DMS153 (cell line): ENCODE measurements at regions not wholly inside any gene's neighbourhood (a gene's known extent, or its start where the extent isn't known, plus 50 kb on each side); places are given as distances from the start of the nearest gene placed in this dataset.
A peak's percentile ranks its signal among the peaks of the same experiment; 100 is the strongest.
"Not testable (repeated sequence)": the region's sequence is repeated elsewhere in the genome, so short reads cannot be mapped to it uniquely, and the experiment has no call there.

Source experiments
- DNase-seq: peaks from one replicate; lab custom pipeline; 2025; lab: John Stamatoyannopoulos, UW

- no peak for DNase-seq
Measured at GRCh38 chr2:155904720-155905119, 427.8 kb downstream of the NR4A2 start.

GRCh38 chr2:155902635-155903034 lies 429.9 kb downstream of the NR4A2 start:
- DNase-seq = no peak

DNA sequence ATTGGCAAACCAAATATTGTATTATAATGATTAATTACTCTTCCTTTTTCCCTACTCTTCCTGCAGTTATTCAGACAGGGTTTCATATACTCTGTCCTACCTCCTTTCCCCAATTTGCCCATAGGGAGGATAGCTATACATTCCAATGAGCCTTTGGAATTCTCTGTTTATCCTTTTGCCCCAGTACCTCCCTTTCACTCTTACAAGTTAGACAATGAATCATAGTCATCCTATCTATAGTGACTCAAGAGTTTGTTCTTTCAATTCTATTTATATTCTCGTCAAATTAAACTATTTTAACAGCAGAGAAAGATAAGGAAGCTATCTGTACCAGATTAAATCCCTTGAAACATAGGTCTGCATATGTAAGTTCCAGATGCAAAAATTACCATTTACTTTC lies 437.5 kb downstream of the NR4A2 start:
- DNase-seq = no peak

GRCh38 chr2:155880382-155880781 lies 452.1 kb downstream of the NR4A2 start:
- not testable (repeated sequence) for DNase-seq

GRCh38 chr2:155879900-155880299 lies 452.6 kb downstream of the NR4A2 start:
- not testable (repeated sequence) for DNase-seq

GRCh38 chr2:155872396-155872795 lies 460.1 kb downstream of the NR4A2 start:
- no peak for DNase-seq

GRCh38 chr2:155871940-155872339 lies 460.6 kb downstream of the NR4A2 start:
- no peak for DNase-seq

DNA sequence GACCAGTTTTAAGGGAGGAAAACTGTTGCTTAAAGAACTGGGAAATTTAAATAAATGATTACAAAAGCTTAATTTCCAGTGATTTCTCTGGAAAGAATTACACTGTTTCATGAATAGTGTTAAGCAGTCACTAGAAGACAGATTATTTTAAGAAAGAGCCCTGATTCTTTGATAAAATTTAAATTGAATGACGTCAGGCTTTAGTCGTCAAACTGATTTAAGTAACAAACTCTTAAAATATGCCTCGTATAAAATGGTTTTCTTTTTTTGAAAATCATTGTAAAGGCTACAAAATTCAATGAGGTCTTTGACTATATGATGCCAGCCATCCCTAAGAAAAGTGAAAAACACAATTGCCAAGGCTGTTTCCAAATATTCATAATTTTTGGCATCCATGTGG lies 465.0 kb downstream of the NR4A2 start:
- DNase-seq = no peak

GRCh38 chr2:155866477-155866876 lies 466.0 kb downstream of the NR4A2 start:
- no peak for DNase-seq

DNA sequence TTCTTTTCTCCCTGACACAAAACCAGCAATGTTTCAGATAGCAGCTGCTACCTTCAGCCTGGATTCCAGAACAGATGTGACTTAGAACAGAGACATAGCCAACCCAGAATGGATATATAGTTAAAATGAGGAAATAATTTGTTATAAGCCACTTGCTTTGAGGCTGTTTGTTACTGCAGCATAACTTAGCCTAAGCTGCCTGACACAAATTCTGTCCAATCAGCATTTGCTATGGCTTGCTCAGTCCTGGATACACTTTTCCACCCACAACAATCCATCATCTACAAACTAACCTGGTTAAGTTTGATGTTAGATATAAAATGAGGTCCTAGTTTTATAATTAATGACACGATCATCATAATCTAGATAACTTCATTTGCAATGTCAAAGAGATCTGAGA lies 480.4 kb downstream of the NR4A2 start:
- DNase-seq = no peak

DNA sequence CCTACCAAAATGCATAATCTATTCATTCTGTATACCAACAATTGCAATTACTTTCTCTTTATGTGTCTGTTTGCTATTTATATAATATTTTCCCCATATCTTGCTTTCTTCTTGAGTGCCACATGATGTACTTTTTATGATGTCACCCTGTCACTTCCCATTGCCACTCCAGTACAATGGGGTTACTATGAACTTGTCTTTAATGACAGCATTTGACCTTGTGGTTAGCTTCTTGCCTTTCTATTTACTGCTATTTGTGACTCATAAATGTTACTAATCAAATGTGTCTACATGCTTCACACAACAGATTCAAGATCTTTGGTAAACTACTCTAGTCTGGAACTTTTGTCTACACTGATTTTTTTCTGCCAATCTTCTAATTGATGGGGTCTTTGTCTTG lies 486.3 kb downstream of the NR4A2 start:
- peak; percentile 9 for DNase-seq

DNA sequence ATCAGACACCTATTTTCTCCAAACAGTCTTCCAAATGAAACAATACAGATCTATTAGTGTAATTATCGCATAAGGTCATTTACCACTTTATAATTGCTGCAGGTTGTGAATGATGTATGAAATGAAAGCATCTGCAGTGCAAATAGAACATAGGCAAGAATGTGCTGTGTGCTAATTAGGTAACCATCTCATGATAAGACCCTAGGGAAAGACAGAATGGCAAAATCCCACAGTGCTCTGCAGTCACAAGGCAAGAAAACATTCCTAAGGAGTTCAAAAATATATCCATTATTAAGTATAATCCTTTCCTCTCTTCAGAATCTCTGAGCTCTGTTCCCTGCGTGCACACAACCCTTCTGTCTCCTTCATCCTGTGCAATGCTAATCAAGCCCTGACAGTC lies 488.1 kb downstream of the NR4A2 start:
- DNase-seq = no peak

- no peak for DNase-seq
Measured at GRCh38 chr2:155842103-155842502, 490.4 kb downstream of the NR4A2 start.

GRCh38 chr2:155841442-155841841 lies 491.1 kb downstream of the NR4A2 start:
- no peak for DNase-seq

GRCh38 chr2:155840661-155841060 lies 491.9 kb downstream of the NR4A2 start:
- DNase-seq = no peak

GRCh38 chr2:155839991-155840390 lies 492.5 kb downstream of the NR4A2 start:
- DNase-seq = no peak

- no peak for DNase-seq
Measured at GRCh38 chr2:155839436-155839835, 493.1 kb downstream of the NR4A2 start.

GRCh38 chr2:155836439-155836838 lies 496.1 kb downstream of the NR4A2 start:
- no peak for DNase-seq

DNA sequence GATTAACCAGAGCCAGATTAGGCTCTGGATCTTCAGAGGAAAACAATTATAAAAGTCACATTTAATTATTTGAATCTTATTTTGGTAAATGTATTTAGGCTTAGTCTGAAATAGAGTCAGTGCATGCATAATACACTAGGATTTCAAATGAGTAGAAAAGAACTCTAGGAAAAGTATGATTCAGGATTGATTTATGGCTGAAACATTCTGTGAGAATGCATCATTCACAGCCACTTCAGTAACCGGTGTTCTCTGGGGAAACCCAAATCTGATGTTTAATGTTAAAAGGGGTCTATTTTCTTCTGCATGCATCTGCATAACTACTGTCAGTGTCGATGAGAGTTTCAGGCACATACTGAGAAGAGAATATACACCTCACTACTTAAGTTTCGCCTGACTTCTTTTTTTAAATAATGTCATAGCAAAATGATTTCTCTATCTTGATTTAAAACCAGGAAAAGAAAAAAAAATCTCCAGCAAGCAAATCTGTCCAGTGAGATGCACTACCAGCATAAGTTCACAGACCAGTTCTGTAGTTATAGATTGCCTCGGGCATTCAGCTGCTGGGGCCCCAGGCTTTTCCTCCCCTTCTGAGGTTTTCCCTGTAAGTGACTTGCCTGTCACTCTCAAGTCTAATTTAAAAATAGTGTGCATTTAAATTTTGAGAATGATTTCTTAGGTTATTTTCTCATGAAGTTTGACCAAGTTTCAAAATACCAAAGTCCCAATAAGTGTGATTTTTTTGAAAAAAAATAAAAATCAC lies 501.5 kb downstream of the NR4A2 start:
- DNase-seq = no peak

GRCh38 chr2:155830351-155830750 lies 502.2 kb downstream of the NR4A2 start:
- DNase-seq = no peak

DNA sequence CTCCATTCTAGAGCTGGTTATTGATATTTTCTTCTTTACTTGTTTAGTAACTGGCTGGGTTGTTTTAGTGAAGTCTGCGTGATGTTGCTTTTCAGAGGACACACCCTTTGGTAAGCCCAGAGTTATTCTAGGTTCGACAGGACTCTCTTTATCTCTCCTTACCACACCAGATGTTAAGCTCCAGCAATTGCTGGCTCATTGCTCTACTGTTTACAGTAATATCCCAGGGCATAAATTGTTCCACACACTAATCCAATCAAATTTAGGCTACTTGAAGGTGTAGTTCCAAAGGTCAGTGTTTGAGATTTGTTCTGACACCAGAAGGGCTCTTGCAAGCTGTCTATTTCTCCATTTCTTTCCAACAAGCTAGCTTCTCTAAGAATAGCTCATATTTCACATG lies 506.6 kb downstream of the NR4A2 start:
- DNase-seq = no peak

DNA sequence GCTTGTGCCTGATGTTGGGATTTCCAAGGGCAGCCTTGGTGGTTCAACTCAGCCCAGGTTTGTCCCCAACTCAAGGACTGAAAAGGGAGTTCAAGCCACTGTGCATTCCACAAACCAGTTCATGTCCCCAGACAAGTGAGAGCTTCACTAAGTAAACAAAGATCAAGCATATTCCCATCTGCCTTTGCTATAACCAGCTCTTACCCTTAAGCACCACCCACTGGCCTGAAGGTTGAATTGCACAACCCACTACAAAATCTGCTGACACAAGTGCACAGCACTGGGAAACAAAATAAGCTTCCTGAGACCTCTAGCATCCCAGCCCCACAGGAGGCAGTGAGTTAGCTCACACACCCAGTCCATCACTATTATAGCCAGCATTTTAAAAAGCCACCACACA lies 516.7 kb downstream of the NR4A2 start:
- DNase-seq = no peak

- no peak for DNase-seq
Measured at GRCh38 chr2:155815275-155815674, 517.2 kb downstream of the NR4A2 start.

DNA sequence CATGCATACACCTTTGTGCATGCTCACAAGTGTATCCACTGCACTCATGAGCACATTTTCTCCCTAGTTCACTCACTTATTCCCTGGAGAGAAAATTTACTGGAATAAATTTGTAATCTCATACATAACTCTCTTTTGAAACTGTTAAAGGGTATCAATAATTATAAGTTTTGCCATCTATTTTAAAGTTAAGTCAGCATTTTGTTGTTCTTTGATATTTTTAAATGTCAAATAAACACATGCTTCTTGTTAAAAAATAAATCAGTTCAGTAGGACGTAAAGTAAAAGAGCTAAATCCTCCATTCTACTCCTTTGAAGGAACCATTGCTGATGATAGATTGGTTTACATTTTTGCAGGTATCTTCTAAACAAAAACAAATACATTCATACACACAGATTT lies 522.1 kb downstream of the NR4A2 start:
- no peak for DNase-seq
